ENCODE measurements at regions not wholly inside any gene's neighbourhood (a gene's known extent, or its start where the extent isn't known, plus 50 kb on each side); places are given as distances from the start of the nearest gene placed in this dataset.

DNA sequence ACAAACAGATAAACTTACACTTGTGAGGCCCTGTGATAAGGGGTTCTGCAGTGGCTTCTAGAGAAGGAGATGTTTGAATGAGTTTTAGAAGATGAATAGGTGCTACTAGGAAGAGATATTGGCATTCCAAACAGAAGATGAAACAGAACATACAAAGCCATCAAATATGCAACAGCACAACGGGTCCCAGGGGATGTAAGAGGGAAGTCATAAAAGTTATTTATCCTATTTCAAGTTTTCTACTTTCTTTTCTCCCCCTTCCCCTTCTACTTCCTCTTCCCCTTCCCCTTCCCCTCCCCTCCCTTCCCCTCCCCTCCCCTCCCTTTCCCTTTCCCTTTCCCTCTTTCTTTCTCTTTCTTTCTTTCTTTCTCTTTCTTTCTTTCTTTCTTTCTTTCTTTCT, 94.9 kb upstream of the CADM1 start:
- DNase-seq (ENCODE audit: low spot score): no peak

DNA sequence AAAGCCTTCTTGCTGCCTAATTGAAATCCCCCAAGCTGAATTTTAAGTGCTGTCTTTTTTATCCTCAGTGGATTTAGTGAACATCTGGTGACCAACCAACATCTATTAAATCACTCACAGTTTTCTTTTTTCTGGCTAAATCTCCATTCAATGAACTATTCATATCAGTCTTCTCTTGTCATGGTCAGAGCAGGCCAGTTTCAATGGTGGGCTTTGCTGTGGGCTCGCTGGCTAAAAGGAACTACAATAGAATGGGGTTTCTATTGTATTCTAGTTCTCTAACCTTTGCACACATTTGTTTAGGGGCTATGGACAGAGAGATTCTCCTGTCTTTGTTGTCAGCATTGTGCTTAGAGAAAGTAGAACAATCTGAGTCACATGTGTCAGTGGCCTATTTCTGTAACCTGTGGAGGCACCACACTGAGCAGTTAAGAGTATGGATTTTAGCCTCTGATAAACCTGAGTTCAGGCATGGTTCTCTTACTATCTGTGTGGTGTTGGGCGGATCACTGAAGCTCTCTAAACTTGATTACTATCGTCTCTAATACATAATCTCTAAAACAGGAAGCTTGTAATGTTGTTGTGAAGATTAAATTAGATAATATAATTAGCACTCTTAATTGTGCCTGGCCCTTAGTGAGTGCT, 94.2 kb upstream of the CADM1 start:
- DNase-seq (ENCODE audit: low spot score): no peak

DNA sequence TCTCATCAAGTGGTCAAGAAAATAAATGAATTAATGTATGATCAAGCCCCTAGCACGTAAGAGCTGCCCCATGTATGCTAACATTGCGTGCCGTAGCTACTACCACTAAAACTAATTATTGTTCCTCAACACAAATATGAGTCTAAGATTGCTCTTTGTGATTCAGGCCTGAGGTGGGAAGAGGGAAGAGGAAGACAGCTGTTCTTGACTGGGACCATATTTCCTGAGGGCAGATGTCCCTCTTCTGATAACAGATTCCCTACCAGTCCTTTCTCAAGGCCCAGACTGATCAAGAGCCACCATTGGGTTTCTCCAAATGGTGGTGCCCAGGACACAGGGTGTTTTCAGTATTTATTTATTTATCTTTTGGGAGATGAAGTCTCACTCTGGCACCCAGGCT, 87.2 kb upstream of the CADM1 start:
- no peak for DNase-seq (ENCODE audit: low spot score)

DNA sequence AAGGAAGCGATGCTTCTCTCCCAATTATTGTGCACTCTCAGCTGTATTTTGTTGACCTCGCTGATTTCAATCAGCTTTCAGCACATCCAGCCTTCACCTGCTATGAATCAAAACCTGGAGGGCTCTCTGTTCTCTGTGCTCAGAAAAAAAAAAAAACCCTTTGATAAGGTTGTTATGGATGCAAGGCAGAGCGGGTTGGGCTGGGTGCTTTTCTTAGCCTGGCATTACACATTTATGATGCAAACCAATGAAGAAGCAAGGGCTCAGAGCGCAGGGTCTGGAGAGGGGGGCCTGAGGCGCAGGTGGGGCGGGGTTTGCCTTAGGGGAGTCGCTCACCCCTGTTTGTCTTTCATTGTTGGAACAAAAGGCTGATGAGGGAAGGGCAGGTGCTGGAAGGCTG, 86.0 kb upstream of the CADM1 start:
- DNase-seq (ENCODE audit: low spot score): no peak

DNA sequence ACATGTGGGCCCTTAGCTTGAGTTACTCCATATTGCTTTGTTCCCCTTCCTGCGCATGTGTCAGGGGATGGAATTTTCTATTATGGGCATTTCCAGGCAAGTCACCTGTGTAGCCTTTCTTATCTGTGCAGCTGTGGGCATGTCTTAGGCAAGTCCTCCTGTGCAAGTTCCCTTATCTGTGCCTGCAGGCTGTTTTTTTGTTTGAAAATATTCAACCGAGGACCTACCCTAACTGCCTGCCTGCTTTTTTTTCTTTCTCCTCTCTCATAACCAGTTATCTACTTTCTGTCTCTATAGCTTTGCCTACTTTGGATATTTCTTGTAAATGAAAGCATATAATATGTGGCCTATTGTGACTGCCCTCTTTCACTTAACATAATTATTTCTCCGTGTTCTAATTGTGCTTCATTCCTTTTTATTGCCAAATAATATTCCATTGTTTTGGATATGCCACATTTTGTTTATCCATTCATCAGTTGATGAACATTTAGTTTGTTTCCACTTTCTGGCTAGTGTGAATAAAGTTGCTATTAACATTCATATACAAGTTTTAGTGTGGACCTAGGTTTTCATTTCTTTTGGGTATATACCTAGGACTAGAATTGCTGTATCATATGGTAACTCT, 83.6 kb upstream of the CADM1 start:
- DNase-seq (ENCODE audit: low spot score): no peak

DNA sequence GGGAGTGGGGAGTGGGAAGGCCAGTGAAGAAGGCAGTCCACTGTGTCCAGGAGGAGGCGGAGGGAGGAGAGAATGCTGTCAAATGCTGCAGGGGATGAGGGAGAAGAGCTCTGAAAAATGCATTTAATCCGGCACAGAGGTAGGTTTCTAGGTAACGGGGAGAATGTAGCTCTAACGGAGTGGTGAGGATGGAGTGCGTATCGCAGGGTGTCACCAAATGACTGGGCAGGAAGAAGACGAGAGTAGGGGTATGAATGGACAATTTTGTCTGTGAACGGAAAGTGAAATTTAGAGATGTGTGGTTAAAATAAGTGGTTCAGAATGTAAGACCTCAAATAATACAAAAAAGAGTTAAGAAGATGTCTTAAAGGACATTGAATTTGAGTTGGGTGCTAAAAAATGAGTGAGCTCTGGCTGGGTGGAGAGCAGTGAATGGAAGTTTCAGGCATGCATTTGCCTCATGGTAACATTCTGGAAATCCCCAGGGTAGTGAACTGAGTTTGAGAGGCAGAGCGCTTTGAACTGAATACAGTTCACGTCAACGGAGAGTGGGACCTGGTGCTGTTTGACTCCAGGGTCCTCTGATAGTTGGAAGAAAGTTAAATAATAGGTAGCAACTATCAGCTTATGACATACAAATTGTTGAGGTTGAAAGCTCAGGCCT, 81.3 kb upstream of the CADM1 start:
- DNase-seq (ENCODE audit: low spot score): no peak

DNA sequence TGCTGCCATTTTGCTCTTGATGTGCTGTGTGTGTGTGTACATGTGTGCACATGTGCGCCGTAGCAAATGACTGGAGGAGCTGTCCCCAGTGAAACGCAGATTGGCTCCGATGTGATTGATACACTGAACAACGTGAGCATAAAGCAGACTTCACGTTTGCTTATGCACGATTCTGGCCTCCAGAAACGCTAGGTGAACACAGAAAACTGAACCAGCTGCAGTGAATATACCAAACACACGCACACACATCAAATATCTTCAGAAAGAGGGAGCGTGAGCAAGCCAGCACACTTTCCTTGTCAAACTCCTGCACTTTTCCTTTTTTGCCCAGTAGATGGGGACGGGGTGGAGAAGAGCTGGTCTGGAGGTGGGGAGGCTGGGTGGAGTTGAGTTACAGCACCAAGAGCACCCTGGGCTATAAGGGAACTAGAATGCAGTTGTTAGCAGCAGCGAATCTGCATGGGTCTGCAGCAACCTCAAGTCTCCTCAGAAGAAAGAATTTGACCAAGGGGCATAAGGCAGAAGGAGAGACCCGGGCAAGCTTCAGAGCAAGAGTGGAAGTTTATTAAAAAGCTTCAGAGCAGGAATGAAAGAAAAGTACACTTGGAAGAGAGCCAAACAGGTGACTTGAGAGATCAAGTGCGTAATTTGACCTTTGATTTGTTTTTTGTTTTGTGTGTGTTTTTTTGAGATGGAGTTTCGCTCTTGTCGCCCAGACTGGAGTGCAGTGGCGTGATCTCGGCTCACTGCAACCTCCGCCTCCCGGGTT, 77.8 kb upstream of the CADM1 start:
- DNase-seq (ENCODE audit: low spot score): peak; percentile 49

DNA sequence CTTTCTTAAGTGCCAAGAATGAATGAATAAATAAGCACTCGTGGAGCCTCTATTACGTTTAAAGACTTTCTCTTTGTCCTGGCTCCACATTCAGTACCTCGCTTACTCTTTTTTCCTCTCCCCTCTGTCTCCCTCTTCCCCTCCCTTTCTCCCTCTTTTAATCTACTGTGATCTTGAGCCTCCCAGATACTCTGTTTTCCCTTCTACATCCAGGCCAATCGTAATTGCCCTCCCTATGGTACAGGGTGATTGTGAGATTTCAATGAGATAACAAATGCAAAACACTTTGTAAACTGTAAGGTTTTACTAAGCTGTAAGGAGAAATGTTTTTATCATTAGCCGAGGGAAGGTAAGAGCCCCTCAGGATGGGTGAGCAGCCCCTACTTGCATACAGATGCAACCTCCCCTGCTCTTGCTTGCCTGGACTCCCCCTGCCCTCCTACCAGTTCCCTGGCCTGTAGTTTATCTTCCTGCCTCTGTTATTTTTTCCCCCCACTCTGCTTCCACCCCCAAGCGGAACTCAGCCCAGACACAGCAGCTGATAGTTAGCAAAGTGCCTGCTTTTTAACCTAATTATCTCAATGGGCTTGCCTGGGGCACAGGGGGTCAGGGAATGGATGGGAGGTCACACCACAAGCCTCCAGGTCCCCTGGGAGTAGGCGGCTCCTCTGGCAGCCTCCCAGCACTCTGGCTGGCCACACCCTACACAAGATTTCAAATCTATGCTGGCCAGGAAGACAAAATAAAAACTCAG, 76.9 kb upstream of the CADM1 start:
- DNase-seq (ENCODE audit: low spot score): no peak

DNA sequence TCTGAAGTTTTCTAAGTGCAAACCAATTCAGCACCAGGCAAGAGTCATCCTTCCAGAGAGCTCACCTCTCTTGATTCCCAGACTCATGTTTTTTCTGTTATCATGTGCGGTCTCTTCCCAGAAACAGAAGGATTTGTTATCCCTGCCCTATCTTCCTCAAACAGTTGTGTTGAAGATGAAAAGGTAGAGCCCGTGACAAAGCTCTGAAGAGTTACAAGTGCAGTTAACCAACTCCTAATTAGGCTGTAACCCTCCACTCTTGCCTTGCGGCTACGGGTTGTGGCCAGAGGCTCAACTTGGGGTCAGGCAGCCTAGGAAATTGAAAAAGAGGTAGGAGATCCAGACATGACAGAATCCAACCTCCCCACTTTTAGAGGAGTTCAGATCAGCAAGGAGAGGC, 76.2 kb upstream of the CADM1 start:
- no peak for DNase-seq (ENCODE audit: low spot score)

DNA sequence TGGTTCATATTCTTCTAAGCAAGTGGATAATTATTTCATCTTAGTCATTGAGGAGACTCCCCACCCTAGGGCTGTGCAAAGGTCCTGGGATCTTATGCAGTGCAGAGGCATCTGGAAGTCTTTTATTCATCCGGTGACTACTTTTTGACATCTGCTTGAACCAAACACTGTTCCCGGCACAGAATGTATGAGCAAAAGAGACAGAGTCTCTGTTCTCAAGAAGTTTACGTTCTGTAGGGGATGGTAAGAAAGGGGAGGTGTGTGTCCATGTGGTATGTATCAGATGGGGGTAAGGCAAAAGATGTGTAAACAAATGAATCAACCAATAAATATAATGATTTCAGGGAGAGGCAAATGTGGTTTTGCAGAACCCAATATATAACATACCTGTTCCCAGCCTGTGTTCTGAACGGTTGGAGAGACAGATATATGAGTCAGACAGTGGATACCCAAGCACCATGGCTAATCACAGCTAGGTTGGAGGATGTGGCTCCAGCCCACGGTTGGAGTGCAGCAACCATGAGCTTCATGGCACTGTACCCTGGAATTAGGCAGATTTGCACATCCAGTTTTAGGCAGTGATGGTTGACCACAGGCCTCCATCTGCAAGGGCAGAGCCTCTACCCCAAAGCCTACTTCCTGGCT, 75.1 kb upstream of the CADM1 start:
- no peak for DNase-seq (ENCODE audit: low spot score)

DNA sequence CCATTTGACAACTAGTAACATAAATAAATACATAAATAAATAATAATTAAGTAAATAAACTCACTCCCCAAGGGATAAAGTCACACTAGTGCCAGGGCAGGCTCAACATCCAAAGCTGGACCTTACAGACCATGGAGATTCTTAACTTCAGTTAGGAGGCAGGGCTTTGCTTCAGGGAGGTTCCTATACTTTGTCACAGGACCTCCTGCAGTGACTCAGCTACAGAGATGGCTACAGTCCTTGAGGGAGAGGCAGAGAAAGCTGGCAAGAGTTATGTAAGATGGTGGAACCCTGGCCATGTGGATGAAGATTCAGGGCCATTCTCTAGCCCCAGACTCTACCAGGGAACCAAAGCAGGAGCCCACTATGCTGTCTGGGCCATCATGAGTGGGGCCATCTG, 74.1 kb upstream of the CADM1 start:
- no peak for DNase-seq (ENCODE audit: low spot score)

DNA sequence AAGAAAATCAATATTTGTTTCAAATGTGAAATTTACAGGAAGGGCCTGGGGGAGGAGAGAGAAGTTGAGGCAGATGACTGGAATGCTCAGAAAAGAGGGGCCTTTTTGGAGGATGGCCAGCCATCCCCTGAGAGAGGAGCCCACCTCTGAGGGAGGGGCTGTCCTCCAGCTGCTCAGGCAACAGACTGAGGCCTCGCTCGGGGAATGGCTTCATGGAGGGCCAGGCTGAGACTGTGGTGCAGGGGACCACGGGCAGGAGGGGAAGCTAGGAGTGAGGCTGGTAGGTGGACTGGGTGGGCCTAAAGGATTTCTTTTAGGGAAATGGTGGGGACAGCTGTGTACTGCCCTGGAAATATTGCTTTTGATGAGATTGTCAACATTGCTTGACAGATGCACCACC, 73.5 kb upstream of the CADM1 start:
- DNase-seq (ENCODE audit: low spot score): no peak

DNA sequence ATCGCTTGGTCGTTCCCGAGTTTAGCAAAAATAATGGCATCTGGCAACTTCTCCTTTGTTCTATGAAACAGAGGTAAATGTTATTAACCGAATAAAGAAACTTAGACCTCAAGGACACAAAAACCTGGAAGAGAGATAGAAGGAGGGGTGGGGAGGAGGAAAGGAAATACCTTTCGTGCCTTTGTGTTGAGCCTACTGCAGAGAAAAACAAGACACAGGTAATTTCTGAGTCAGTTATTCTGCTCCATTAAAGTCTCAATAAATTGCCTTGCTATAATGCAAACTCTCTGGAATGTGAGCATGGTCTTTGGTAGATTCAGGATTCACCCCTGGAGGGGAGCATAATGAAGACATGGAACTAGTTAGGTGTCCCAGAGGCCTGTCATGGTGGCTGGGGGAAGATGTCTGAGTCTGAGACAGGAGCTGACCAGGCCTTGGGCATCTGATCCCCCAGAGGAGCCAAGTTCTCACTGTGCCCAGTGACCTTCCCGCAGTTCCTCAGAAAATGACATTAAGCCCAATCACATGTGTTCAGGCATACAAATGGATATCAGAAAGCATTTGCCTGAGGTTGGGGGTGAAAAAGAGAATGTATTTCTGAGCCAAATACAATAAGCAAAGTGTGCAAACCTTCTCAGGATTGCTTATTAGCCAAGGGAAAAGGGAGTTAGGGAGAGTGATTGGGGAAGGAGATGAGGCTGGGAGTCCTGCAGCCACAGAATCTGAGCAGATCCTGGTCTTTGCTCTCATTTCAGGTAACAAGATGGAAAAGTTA, 72.6 kb upstream of the CADM1 start:
- DNase-seq (ENCODE audit: low spot score): no peak

DNA sequence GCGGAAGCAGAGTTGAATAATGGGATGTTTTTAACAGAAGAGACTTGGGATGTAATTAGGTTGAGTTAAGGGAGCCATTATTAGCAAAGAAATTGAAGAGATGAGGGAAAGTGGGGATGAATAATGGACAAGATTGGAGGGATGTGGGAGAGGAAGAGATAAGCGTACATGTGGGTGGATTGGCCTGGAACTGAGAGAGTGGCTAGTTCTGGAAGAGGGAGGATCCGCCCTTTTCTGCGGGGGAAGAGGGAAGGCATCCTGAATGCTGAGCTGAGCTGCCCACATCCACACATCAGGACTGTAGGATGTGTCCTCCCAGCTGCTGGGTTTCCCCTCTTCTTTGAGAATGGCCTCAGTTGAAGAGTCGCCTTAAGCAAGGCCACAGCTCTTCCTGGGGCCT, 68.3 kb upstream of the CADM1 start:
- DNase-seq (ENCODE audit: low spot score): no peak

DNA sequence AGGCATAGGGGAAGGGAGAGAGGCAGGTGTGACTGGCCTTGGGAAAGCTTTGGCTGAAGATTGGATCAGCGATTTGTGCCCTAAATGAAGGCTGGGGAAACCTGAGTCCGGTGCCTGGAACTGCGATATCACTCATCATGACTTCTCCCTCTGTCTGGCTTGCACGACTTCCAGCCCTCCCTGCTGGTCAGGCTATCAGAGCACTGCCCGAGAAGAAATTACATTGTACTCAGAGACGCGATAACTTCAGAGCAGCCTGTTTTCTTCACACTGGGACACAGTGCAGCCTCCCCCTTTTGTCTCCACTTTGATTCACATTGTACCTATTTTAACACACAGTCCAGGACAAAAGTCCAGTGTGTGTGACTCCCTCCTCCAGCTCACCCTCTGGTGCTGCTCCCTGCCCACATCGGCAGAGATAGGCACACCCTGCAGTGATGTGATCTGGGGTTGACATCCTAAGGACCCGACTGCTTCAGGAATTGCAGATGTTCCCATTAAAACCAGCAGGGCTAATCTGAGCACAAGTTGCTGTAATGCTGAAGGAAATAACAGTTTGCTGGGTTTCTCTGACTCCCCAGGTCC, 62.1 kb upstream of the CADM1 start:
- no peak for DNase-seq (ENCODE audit: low spot score)

DNA sequence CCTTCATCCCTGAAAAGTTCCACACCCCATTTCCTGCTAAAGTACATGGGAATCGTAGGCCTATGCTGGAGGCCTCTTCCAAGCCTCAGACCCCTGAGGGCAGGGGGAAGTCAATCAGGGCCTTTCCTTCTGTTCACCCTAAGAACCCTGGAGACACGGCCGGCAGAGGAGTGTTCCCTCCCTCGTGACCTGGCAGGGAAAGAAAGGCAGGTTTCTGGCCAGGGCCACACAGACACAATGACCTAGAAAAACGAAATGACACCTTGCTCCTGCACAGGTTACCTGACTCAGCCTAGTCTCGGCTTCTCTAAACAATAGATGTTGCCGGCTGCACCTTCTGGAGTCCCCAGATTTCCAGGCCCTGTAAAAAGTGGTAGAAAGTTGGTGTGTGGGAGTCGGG, 60.6 kb upstream of the CADM1 start:
- no peak for DNase-seq (ENCODE audit: low spot score)

DNA sequence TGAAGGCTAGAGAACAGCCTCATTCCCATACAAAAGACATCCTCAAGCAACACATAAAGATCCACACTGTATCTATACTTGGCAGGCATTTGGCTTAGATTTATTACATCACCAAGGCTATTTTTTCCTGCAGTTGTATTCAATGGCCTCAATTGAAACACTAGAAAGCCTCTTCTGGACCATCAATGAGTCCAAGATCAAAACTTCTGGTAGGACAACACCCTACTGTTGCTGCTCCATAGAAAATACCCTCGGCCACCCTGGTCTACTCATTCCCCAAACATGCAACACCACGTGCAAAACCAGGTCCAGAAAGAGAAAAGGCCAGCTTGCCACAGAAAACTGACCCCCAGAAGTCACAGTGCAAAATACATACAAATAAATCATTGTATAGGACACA, 56.9 kb upstream of the CADM1 start:
- no peak for DNase-seq (ENCODE audit: low spot score)

DNA sequence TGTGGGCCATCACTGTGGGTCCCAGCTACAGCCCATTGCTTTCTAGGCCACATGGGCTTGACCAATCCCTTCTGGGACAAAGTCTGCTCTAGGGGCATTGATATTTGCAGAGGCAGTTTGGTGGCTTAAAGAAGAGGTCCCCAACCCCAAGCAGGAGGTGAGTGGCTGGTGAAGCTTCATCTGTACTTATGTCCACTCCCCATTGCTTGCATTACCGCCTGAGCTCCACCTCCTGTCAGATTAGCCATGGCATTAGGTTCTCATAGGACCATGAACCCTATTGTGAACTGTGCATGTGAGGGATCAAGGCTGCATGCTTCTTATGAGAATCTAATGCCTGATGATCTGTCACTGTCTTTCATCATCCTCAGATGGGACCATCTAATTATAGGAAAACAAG, 54.4 kb upstream of the CADM1 start:
- DNase-seq (ENCODE audit: low spot score): no peak

DNA sequence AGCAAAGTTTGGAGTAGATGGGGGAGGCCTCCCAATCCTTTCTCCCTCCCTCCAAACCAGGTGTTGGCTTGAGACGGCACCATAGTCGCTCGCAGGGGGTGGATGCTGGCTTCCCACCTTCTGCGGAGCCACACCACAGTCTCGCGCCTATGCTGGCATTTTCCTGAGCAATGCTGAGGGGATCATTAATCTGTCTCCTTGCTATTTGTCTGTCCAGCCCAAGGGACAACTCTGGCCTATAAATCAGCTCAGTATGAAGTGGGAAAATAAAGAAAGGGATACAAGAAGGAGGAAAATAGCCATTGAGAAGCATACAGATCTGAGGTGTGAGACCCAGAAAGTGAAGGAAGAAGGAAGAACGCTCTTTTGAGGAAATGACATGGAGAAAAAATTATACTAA, 53.5 kb upstream of the CADM1 start:
- DNase-seq (ENCODE audit: low spot score): no peak

DNA sequence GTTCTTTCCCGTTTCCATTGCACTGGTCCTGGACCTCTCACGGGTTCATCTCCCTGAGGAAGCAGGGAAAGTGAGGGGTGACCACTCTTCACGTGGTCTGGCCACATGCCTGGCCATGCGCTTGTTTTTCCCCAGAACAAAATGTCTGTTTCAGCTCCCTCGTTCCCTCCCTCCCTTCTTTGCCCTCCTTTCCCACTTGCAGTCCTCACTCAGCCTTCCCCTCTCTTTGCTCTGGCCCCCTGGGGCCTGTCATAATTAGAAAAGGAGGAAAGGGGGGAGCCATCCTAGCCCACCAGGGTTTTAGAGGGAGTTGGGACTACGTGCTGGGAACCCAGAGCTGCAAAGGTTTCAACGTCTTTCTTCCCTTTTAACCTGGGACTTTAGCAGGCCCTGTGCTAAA, 52.8 kb upstream of the CADM1 start:
- DNase-seq (ENCODE audit: low spot score): no peak
